Endothelial cell of umbilical vein (primary cell): ENCODE measurements at regions not wholly inside any gene's neighbourhood (a gene's known extent, or its start where the extent isn't known, plus 50 kb on each side); places are given as distances from the start of the nearest gene placed in this dataset.

ENCODE experiments used
- CTCF ChIP-seq, 2 donors: IDR thresholded peaks; 1 replicate in 1 of 2; 2 replicates in 1 of 2; pipeline ENCODE4 v1.5.1; 2011; ENCODE audit warnings: low read length in 2 of 2, mild to moderate bottlenecking in 2 of 2, moderate library complexity in 2 of 2, control low read depth in 1 of 2, inconsistent platforms in 1 of 2, low read depth in 1 of 2; ENCODE audit not compliant: insufficient read depth in 1 of 2; ENCODE audit errors: extremely low read depth in 1 of 2
- EZH2 ChIP-seq: IDR thresholded peaks from 2 replicates; pipeline ENCODE4 v1.6.1; 2012; ENCODE audit warnings: borderline replicate concordance, low read depth, mild to moderate bottlenecking, moderate library complexity, low read length, inconsistent platforms; ENCODE audit not compliant: severe bottlenecking
- GATA2 ChIP-seq: IDR thresholded peaks from 2 replicates; pipeline ENCODE4 v1.7.0; 2011; ENCODE audit warnings: low read depth, mild to moderate bottlenecking, moderate library complexity, mixed read lengths, low read length; ENCODE audit not compliant: insufficient read length, insufficient read depth
- POLR2A ChIP-seq: IDR thresholded peaks from 2 replicates; pipeline ENCODE4 v1.6.1; 2012; ENCODE audit warnings: low read depth, mild to moderate bottlenecking, control low read depth, low read length

GRCh38 chr18:10142496-10143160 lies 228.8 kb downstream of the VAPA start:
- TF ChIP-seq EZH2 (no peak), CTCF (IDR thresholded peaks at IDR 0.05; ENCODE audit: extremely low read depth in 1 of 2, insufficient read depth in 1 of 2, low read depth in 1 of 2, low read length in 2 of 2) (no peak), POLR2A (no peak), GATA2 (no peak)
